GM12865 (cell line): ENCODE measurements at regions not wholly inside any gene's neighbourhood (a gene's known extent, or its start where the extent isn't known, plus 50 kb on each side); places are given as distances from the start of the nearest gene placed in this dataset.

Experiments
- DNase-seq: peaks from one replicate; pipeline ENCODE4 v3.0.0; 2010; ENCODE audit warnings: low read depth
- H3K4me3 ChIP-seq: 2 replicates; pipeline ENCODE4 v1.5.1; 2011; ENCODE audit warnings: mild to moderate bottlenecking, low read depth, low read length, control low read depth
- CTCF ChIP-seq: IDR thresholded peaks from 2 replicates; pipeline ENCODE4 v1.5.1; 2011; ENCODE audit warnings: low read length, control low read depth, low read depth, inconsistent platforms; ENCODE audit not compliant: insufficient read depth; ENCODE audit errors: missing control alignments

- no peak for DNase-seq
- no peak for TF ChIP-seq CTCF
- H3K4me3 ChIP-seq, result no peak overlapping the region
Observed at GRCh38 chr4:157961229-157961990, 211.4 kb downstream of the GASK1B start.

GRCh38 chr4:157957905-157958304 is 214.9 kb downstream of the GASK1B start:
- DNase-seq, result no peak
- no peak for TF ChIP-seq CTCF
- H3K4me3 ChIP-seq, result no peak overlapping the region

GRCh38 chr4:157942017-157942416 is 230.8 kb downstream of the GASK1B start:
- DNase-seq, result no peak
- TF ChIP-seq CTCF, result no peak
- no peak overlapping the region for H3K4me3 ChIP-seq

- DNase-seq, result no peak
- H3K4me3 ChIP-seq, result no peak overlapping the region
- no peak for TF ChIP-seq CTCF
Observed at GRCh38 chr4:157934151-157934550, 238.7 kb downstream of the GASK1B start.

GRCh38 chr4:157932936-157933335 is 239.9 kb downstream of the GASK1B start:
- no peak overlapping the region for H3K4me3 ChIP-seq
- no peak for TF ChIP-seq CTCF
- DNase-seq, result no peak

- no peak for DNase-seq
- no peak for TF ChIP-seq CTCF
- H3K4me3 ChIP-seq, result no peak overlapping the region
Observed at GRCh38 chr4:157929486-157929885, 243.3 kb downstream of the GASK1B start.
